ENCODE measurements at regions not wholly inside any gene's neighbourhood (a gene's known extent, or its start where the extent isn't known, plus 50 kb on each side); places are given as distances from the start of the nearest gene placed in this dataset.

GRCh38 chr9:118701985-118702384 lies 667.2 kb downstream of the BRINP1 start:
- TF ChIP-seq, protein P1, sequence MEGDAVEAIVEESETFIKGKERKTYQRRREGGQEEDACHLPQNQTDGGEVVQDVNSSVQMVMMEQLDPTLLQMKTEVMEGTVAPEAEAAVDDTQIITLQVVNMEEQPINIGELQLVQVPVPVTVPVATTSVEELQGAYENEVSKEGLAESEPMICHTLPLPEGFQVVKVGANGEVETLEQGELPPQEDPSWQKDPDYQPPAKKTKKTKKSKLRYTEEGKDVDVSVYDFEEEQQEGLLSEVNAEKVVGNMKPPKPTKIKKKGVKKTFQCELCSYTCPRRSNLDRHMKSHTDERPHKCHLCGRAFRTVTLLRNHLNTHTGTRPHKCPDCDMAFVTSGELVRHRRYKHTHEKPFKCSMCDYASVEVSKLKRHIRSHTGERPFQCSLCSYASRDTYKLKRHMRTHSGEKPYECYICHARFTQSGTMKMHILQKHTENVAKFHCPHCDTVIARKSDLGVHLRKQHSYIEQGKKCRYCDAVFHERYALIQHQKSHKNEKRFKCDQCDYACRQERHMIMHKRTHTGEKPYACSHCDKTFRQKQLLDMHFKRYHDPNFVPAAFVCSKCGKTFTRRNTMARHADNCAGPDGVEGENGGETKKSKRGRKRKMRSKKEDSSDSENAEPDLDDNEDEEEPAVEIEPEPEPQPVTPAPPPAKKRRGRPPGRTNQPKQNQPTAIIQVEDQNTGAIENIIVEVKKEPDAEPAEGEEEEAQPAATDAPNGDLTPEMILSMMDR (IDR thresholded peaks at IDR 0.05; ENCODE audit: low read depth, low read length): no peak
- Histone ChIP-seq H3K36me3 (no peaks in the 10 kb centered on the region), H3K9me3 (ENCODE audit: severe bottlenecking) (peaks cover 4% of the 10 kb centered on the region), H3K27ac (no peak overlapping the region), H3K4me3 (ENCODE audit: low read depth, low read length) (no peak overlapping the region), H3K27me3 (ENCODE audit: insufficient read depth, low read depth, severe bottlenecking) (peaks cover 4% of the 10 kb centered on the region)
- DNase-seq: no peak

DNA sequence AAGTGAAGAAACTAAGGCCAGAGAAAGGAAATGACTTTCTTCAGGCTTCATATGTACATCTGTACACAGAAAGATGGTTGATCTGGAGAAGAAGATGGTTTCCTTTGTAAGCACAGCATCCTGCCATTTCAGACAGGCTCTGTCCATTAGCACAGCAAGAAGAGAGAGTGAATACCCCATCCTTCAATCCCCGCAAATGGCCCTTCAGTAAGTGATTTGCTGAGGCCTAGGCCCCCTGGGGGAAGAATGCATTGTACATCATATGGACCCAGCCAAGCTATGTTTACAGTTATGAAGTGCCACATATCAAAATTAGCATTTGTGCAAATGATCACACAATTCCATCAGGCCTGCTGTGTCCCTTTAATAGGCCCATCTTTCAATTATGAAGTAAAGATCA lies 657.4 kb downstream of the BRINP1 start:
- H3K36me3 ChIP-seq: no peaks in the 10 kb centered on the region
- DNase-seq: no peak
- no peaks in the 10 kb centered on the region for H3K9me3 ChIP-seq (ENCODE audit: severe bottlenecking)

GRCh38 chr9:118721276-118721675 lies 648.0 kb downstream of the BRINP1 start:
- DNase-seq: no peak
- no peaks in the 10 kb centered on the region for H3K27me3 ChIP-seq (ENCODE audit: insufficient read depth, low read depth, severe bottlenecking)
- TF ChIP-seq, protein P1 (IDR thresholded peaks at IDR 0.05; ENCODE audit: low read depth, low read length): no peak

More for the DNA sequence above, 657.4 kb downstream of the BRINP1 start:
- Histone ChIP-seq H3K4me3 (ENCODE audit: low read depth, low read length) (no peak overlapping the region), H3K27me3 (ENCODE audit: insufficient read depth, low read depth, severe bottlenecking) (peaks cover 6% of the 10 kb centered on the region), H3K27ac (no peak overlapping the region)
- TF ChIP-seq, protein P1 (IDR thresholded peaks at IDR 0.05; ENCODE audit: low read depth, low read length): no peak

DNA sequence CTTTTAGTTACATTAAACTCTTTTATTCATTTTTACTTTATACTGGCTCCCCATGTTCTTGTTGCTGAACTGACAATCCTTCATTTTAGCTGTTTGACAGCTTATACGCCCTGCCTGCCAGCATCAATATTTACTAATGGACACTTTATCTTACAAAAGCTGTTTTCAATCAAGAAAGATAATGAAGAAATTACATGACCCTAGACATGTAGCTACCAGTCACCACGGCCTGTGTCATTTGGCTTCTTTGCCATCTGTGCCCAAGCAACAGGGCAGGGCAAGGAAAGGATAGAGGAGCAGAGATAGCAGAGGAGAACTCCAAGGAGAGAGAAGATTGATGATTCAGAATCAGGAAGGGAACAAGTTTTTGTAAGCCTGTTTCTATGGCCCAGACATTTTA lies 647.3 kb downstream of the BRINP1 start:
- no peaks in the 10 kb centered on the region for H3K36me3 ChIP-seq
- no peak for DNase-seq
- H3K4me3 ChIP-seq (ENCODE audit: low read depth, low read length): no peak overlapping the region
- no peak overlapping the region for H3K27ac ChIP-seq
- H3K9me3 ChIP-seq (ENCODE audit: severe bottlenecking): no peaks in the 10 kb centered on the region
- TF ChIP-seq, protein P1 (IDR thresholded peaks at IDR 0.05; ENCODE audit: low read depth, low read length): no peak
- no peaks in the 10 kb centered on the region for H3K27me3 ChIP-seq (ENCODE audit: insufficient read depth, low read depth, severe bottlenecking)

More at GRCh38 chr9:118721276-118721675, 648.0 kb downstream of the BRINP1 start:
- Histone ChIP-seq H3K9me3 (ENCODE audit: severe bottlenecking) (no peaks in the 10 kb centered on the region), H3K4me3 (ENCODE audit: low read depth, low read length) (no peak overlapping the region), H3K36me3 (no peaks in the 10 kb centered on the region), H3K27ac (no peak overlapping the region)

GRCh38 chr9:118729981-118730380 lies 639.3 kb downstream of the BRINP1 start:
- H3K9me3 ChIP-seq (ENCODE audit: severe bottlenecking): no peaks in the 10 kb centered on the region
- no peak for DNase-seq
- H3K27ac ChIP-seq: no peak overlapping the region
- TF ChIP-seq, protein P1 (IDR thresholded peaks at IDR 0.05; ENCODE audit: low read depth, low read length): no peak
- no peak overlapping the region for H3K4me3 ChIP-seq (ENCODE audit: low read depth, low read length)
- H3K27me3 ChIP-seq (ENCODE audit: insufficient read depth, low read depth, severe bottlenecking): no peaks in the 10 kb centered on the region
- H3K36me3 ChIP-seq: no peaks in the 10 kb centered on the region

GRCh38 chr9:118732998-118733397 lies 636.2 kb downstream of the BRINP1 start:
- no peak overlapping the region for H3K27ac ChIP-seq
- no peak for DNase-seq
- H3K36me3 ChIP-seq: no peaks in the 10 kb centered on the region
- H3K9me3 ChIP-seq (ENCODE audit: severe bottlenecking): peaks cover 12% of the 10 kb centered on the region
- no peaks in the 10 kb centered on the region for H3K27me3 ChIP-seq (ENCODE audit: insufficient read depth, low read depth, severe bottlenecking)
- TF ChIP-seq, protein P1 (IDR thresholded peaks at IDR 0.05; ENCODE audit: low read depth, low read length): no peak
- no peak overlapping the region for H3K4me3 ChIP-seq (ENCODE audit: low read depth, low read length)

Data from WERI-Rb-1 (cell line).